8988T (cell line): ENCODE measurements at regions not wholly inside any gene's neighbourhood (a gene's known extent, or its start where the extent isn't known, plus 50 kb on each side); places are given as distances from the start of the nearest gene placed in this dataset.
"Not testable (repeated sequence)": the region's sequence is repeated elsewhere in the genome, so short reads cannot be mapped to it uniquely, and the experiment has no call there.

ENCODE experiments used
- DNase-seq: peaks from one replicate; pipeline ENCODE4 v3.0.0; 2011

- DNase-seq = no peak
Observed at GRCh38 chr6:56799989-56800388, 154.9 kb upstream of the BEND6 start.

- no peak for DNase-seq
Observed at GRCh38 chr6:56798163-56798562, 155.5 kb upstream of the DST start.

- DNase-seq = no peak
Observed at GRCh38 chr6:56796196-56796532, 153.5 kb upstream of the DST start.

- no peak for DNase-seq
Observed at GRCh38 chr6:56795466-56796195, 152.9 kb upstream of the DST start.

GRCh38 chr6:56794421-56794820 lies 151.7 kb upstream of the DST start:
- no peak for DNase-seq

GRCh38 chr6:56793938-56794337 lies 151.2 kb upstream of the DST start:
- DNase-seq = no peak

- no peak for DNase-seq
Observed at GRCh38 chr6:56790414-56790813, 147.7 kb upstream of the DST start.

- no peak for DNase-seq
Observed at GRCh38 chr6:56789879-56790278, 147.2 kb upstream of the DST start.

GRCh38 chr6:56789342-56789741 lies 146.7 kb upstream of the DST start:
- no peak for DNase-seq

GRCh38 chr6:56787209-56787608 lies 144.5 kb upstream of the DST start:
- no peak for DNase-seq

GRCh38 chr6:56786256-56786655 lies 143.6 kb upstream of the DST start:
- DNase-seq = no peak

- DNase-seq = not testable (repeated sequence)
Observed at GRCh38 chr6:56785536-56785935, 142.8 kb upstream of the DST start.

- DNase-seq = not testable (repeated sequence)
Observed at GRCh38 chr6:56780109-56780508, 137.4 kb upstream of the DST start.

GRCh38 chr6:56778503-56778902 lies 135.8 kb upstream of the DST start:
- DNase-seq = not testable (repeated sequence)

GRCh38 chr6:56775498-56776166 lies 132.9 kb upstream of the DST start:
- DNase-seq = no peak

- peak; percentile 32 for DNase-seq
Observed at GRCh38 chr6:56772737-56773184, 130.1 kb upstream of the DST start.

GRCh38 chr6:56771929-56772607 lies 129.4 kb upstream of the DST start:
- DNase-seq = no peak

GRCh38 chr6:56771189-56771588 lies 128.5 kb upstream of the DST start:
- DNase-seq = no peak

GRCh38 chr6:56770011-56770520 lies 127.4 kb upstream of the DST start:
- DNase-seq = no peak

- no peak for DNase-seq
Observed at GRCh38 chr6:56767892-56768531, 125.3 kb upstream of the DST start.

GRCh38 chr6:56767435-56767834 lies 124.7 kb upstream of the DST start:
- no peak for DNase-seq

- DNase-seq = no peak
Observed at GRCh38 chr6:56766806-56767178, 124.1 kb upstream of the DST start.

GRCh38 chr6:56766139-56766805 lies 123.6 kb upstream of the DST start:
- no peak for DNase-seq
